Peyer's patch (tissue), 4 donors: ENCODE measurements at regions not wholly inside any gene's neighbourhood (a gene's known extent, or its start where the extent isn't known, plus 50 kb on each side); places are given as distances from the start of the nearest gene placed in this dataset.

Experiments used
- POLR2A ChIP-seq, 2 donors: fragments of 450-650 bp; IDR thresholded peaks; one replicate each; pipeline ENCODE4 v1.5.1; 2017; ENCODE audit warnings: antibody characterized with exemption in 2 of 2, mild to moderate bottlenecking in 2 of 2, moderate library complexity in 2 of 2
- TF ChIP-seq, protein P1 (sequence below), 6 experiments: fragments of 450-650 bp in 4 of 6; fragments of 200-600 bp in 2 of 6; sonication (generic) in 1 of 6; IDR thresholded peaks; one replicate each; pipeline ENCODE4 v1.5.1; 2017 to 2019; ENCODE audit warnings: antibody characterized with exemption in 6 of 6, mild to moderate bottlenecking in 3 of 6, moderate library complexity in 1 of 6

DNA sequence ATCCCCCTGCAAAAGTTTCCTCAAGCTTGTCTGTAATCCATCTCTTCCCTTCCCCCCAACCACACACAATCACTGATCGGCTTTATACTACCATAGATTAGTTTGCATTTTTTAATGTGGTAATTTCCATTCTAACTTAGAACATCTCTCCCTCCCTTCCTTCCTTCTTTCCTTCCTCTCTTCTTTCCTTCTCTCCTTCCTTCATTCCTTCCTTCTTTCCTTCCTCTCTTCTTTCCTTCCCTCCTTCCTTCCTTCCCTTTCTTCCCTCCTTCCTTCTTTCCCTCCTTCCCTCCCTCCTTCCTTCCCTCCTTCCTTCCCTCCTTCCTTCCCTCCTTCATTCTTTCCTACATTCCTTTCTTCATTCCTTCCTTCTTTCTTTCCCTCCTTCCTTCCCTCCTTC lies 166.2 kb upstream of the MSX2 start:
- TF ChIP-seq, protein P1, sequence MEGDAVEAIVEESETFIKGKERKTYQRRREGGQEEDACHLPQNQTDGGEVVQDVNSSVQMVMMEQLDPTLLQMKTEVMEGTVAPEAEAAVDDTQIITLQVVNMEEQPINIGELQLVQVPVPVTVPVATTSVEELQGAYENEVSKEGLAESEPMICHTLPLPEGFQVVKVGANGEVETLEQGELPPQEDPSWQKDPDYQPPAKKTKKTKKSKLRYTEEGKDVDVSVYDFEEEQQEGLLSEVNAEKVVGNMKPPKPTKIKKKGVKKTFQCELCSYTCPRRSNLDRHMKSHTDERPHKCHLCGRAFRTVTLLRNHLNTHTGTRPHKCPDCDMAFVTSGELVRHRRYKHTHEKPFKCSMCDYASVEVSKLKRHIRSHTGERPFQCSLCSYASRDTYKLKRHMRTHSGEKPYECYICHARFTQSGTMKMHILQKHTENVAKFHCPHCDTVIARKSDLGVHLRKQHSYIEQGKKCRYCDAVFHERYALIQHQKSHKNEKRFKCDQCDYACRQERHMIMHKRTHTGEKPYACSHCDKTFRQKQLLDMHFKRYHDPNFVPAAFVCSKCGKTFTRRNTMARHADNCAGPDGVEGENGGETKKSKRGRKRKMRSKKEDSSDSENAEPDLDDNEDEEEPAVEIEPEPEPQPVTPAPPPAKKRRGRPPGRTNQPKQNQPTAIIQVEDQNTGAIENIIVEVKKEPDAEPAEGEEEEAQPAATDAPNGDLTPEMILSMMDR (IDR thresholded peaks at IDR 0.05): no peak
- TF ChIP-seq POLR2A (IDR thresholded peaks at IDR 0.05): no peak
